Liver (tissue), 8 donors: ENCODE measurements at regions not wholly inside any gene's neighbourhood (a gene's known extent, or its start where the extent isn't known, plus 50 kb on each side); places are given as distances from the start of the nearest gene placed in this dataset.

ENCODE experiments used
- DNase-seq: peaks from one replicate; pipeline ENCODE4 v3.0.0-alpha.2; 2017; ENCODE audit warnings: low spot score
- H3K27ac ChIP-seq, 2 donors: one replicate each; pipeline ENCODE4 v1.7.0; 2013; ENCODE audit warnings: inconsistent platforms in 2 of 2, low read length in 2 of 2, control low read depth in 1 of 2, low read depth in 1 of 2, mild to moderate bottlenecking in 1 of 2
- H3K27me3 ChIP-seq, 4 donors: one replicate each; pipeline versions ENCODE4 v1.6.1 to v1.7.0; 2013; ENCODE audit warnings: low read length in 3 of 4, inconsistent platforms in 1 of 4, mild to moderate bottlenecking in 1 of 4, moderate library complexity in 1 of 4; ENCODE audit not compliant: control insufficient read depth in 4 of 4, insufficient read depth in 4 of 4
- H3K36me3 ChIP-seq, 4 donors: one replicate each; pipeline versions ENCODE4 v1.6.1 to v1.7.0; 2013; ENCODE audit warnings: low read length in 3 of 4, mild to moderate bottlenecking in 3 of 4, low read depth in 1 of 4, moderate library complexity in 1 of 4; ENCODE audit not compliant: control insufficient read depth in 4 of 4, insufficient read depth in 3 of 4
- H3K4me1 ChIP-seq, 4 donors: one replicate each; pipeline versions ENCODE4 v1.6.1 to v1.7.0; 2013; ENCODE audit warnings: low read length in 3 of 4, mild to moderate bottlenecking in 3 of 4, moderate library complexity in 1 of 4; ENCODE audit not compliant: control insufficient read depth in 4 of 4, insufficient read depth in 4 of 4
- H3K4me3 ChIP-seq, 3 donors: one replicate each; pipeline versions ENCODE4 v1.6.1 to v1.7.0; 2013; ENCODE audit warnings: low read length in 3 of 3, control low read depth in 1 of 3, low read depth in 1 of 3, mild to moderate bottlenecking in 1 of 3
- H3K9ac ChIP-seq, 2 donors: one replicate each; pipeline ENCODE4 v1.7.0; 2013; ENCODE audit warnings: low read length in 2 of 2, mild to moderate bottlenecking in 2 of 2, moderate library complexity in 2 of 2, control low read depth in 1 of 2, low read depth in 1 of 2
- H3K9me3 ChIP-seq, 4 donors: one replicate each; pipeline versions ENCODE4 v1.6.1 to v1.7.0; 2013; ENCODE audit warnings: low read length in 3 of 4; ENCODE audit not compliant: control insufficient read depth in 4 of 4
- ATF3 ChIP-seq: IDR thresholded peaks from 2 replicates; pipeline ENCODE4 v1.6.1; 2016; ENCODE audit warnings: antibody characterized with exemption
- CTCF ChIP-seq: fragments of 150-350 bp; IDR thresholded peaks from 2 replicates; pipeline ENCODE4 v1.5.1; 2017; ENCODE audit warnings: improper control_type of control experiment, low read depth, low read length; ENCODE audit not compliant: missing input control
- EGR1 ChIP-seq, 2 donors: IDR thresholded peaks; 2 replicates each; pipeline ENCODE4 v1.6.1; 2016 to 2018; ENCODE audit warnings: antibody characterized with exemption in 2 of 2, low read depth in 2 of 2
- FOXA1 ChIP-seq: IDR thresholded peaks from 2 replicates; pipeline ENCODE4 v1.6.1; 2016; ENCODE audit warnings: antibody characterized with exemption
- FOXA2 ChIP-seq: IDR thresholded peaks from 2 replicates; pipeline ENCODE4 v1.6.1; 2016; ENCODE audit warnings: antibody characterized with exemption
- GABPA ChIP-seq, 2 donors: IDR thresholded peaks in 1 of 2; conservative IDR thresholded peaks in 1 of 2; 2 replicates each; pipeline ENCODE4 v1.6.1; 2016; ENCODE audit warnings: antibody characterized with exemption in 2 of 2, mild to moderate bottlenecking in 1 of 2, moderate library complexity in 1 of 2
- HNF4A ChIP-seq, 2 donors: conservative IDR thresholded peaks; 2 replicates each; pipeline ENCODE4 v1.6.1; 2016; ENCODE audit warnings: antibody characterized with exemption in 2 of 2, mild to moderate bottlenecking in 2 of 2
- HNF4G ChIP-seq: IDR thresholded peaks from 2 replicates; pipeline ENCODE4 v1.6.1; 2016; ENCODE audit warnings: antibody characterized with exemption
- JUND ChIP-seq, 2 donors: IDR thresholded peaks; 2 replicates each; pipeline ENCODE4 v1.6.1; 2016; ENCODE audit warnings: antibody characterized with exemption in 2 of 2
- MAX ChIP-seq: IDR thresholded peaks from 2 replicates; pipeline ENCODE4 v1.6.1; 2016; ENCODE audit warnings: antibody characterized with exemption
- NR2F2 ChIP-seq: IDR thresholded peaks from 2 replicates; pipeline ENCODE4 v1.6.1; 2016; ENCODE audit warnings: antibody characterized with exemption
- RAD21 ChIP-seq, 2 donors: IDR thresholded peaks; 2 replicates each; pipeline ENCODE4 v1.6.1; 2016; ENCODE audit warnings: antibody characterized with exemption in 2 of 2, mild to moderate bottlenecking in 2 of 2
- REST ChIP-seq: IDR thresholded peaks from 2 replicates; pipeline ENCODE4 v1.6.1; 2016; ENCODE audit warnings: antibody characterized with exemption, mild to moderate bottlenecking
- RXRA ChIP-seq, 2 donors: IDR thresholded peaks; 2 replicates each; pipeline ENCODE4 v1.6.1; 2017 to 2018; ENCODE audit warnings: antibody characterized with exemption in 2 of 2, mild to moderate bottlenecking in 1 of 2
- SP1 ChIP-seq: IDR thresholded peaks from 2 replicates; pipeline ENCODE4 v1.6.1; 2018; ENCODE audit warnings: antibody characterized with exemption, mild to moderate bottlenecking
- TAF1 ChIP-seq: conservative IDR thresholded peaks from 2 replicates; pipeline ENCODE4 v1.6.1; 2016; ENCODE audit warnings: antibody characterized with exemption, mild to moderate bottlenecking
- YY1 ChIP-seq: IDR thresholded peaks from 2 replicates; pipeline ENCODE4 v1.6.1; 2016; ENCODE audit warnings: antibody characterized with exemption, mild to moderate bottlenecking
- ZBTB33 ChIP-seq: IDR thresholded peaks from 2 replicates; pipeline ENCODE4 v1.6.1; 2016; ENCODE audit warnings: antibody characterized with exemption
- WGBS: extraction: QIAGEN DNeasy Blood & Tissue Kit; methylation state at CpG from one replicate; pipeline ENCODE4 v1.1.7; 2013; 5-methylcytosine and 5-hydroxymethylcytosine counted together
- donor health status: healthy.
- donor health status: healthy.
- donor health status: healthy.
- donor health status: healthy.
- donor health status: healthy.

- no peak overlapping the region for H3K27ac ChIP-seq
- WGBS = 91% methylated on average over 2 of the region's 2 CpGs
- no peak overlapping the region for H3K4me3 ChIP-seq
- no peaks in the 10 kb centered on the region for H3K27me3 ChIP-seq
- TF ChIP-seq SP1 (no peak), FOXA1 (no peak), ATF3 (no peak), RAD21 (IDR thresholded peaks at IDR 0.05) (no peak), RXRA (IDR thresholded peaks at IDR 0.05) (no peak), ZBTB33 (no peak), REST (no peak), MAX (no peak), NR2F2 (no peak), TAF1 (no peak), YY1 (no peak), EGR1 (IDR thresholded peaks at IDR 0.05; ENCODE audit: low read depth in 2 of 2) (no peak)
- H3K9ac ChIP-seq = no peak overlapping the region
- H3K9me3 ChIP-seq = no peaks in the 10 kb centered on the region
- no peaks in the 10 kb centered on the region for H3K4me1 ChIP-seq
- DNase-seq = no peak
- H3K36me3 ChIP-seq = no peaks in the 10 kb centered on the region
Measured at GRCh38 chr1:193411215-193411614, 224.8 kb upstream of the B3GALT2 start.

GRCh38 chr1:193408782-193409293, 222.4 kb upstream of the B3GALT2 start:
- DNase-seq = no peak
- no peak for TF ChIP-seq ZBTB33
- peak; percentile 18 to 20 for TF ChIP-seq RXRA (IDR thresholded peaks at IDR 0.05)
- no peak for TF ChIP-seq GABPA (IDR thresholded peaks at IDR 0.05 in 1 of 2, conservative IDR thresholded peaks at IDR 0.05 in 1 of 2)
- no peak for TF ChIP-seq HNF4G
- peak in 1 of 2 donors; percentile 7 for TF ChIP-seq RAD21 (IDR thresholded peaks at IDR 0.05)
- TF ChIP-seq REST = no peak
- no peak for TF ChIP-seq HNF4A (conservative IDR thresholded peaks at IDR 0.05)
- TF ChIP-seq FOXA2 = no peak
- no peak for TF ChIP-seq CTCF
- no peak for TF ChIP-seq ATF3
- TF ChIP-seq NR2F2 = peak; percentile 65
- TF ChIP-seq FOXA1 = no peak
- TF ChIP-seq JUND (IDR thresholded peaks at IDR 0.05) = no peak
- TF ChIP-seq EGR1 (IDR thresholded peaks at IDR 0.05; ENCODE audit: low read depth in 2 of 2) = no peak
- no peak for TF ChIP-seq SP1
- no peak for TF ChIP-seq TAF1
- TF ChIP-seq YY1 = no peak
- Histone ChIP-seq H3K4me3 (no peak overlapping the region), H3K4me1 (no peaks in the 10 kb centered on the region), H3K9me3 (no peaks in the 10 kb centered on the region), H3K27me3 (no peaks in the 10 kb centered on the region), H3K27ac (no peak overlapping the region), H3K9ac (no peak overlapping the region), H3K36me3 (no peaks in the 10 kb centered on the region)
- 61% methylated on average over 9 of the region's 9 CpGs for WGBS
